BLaER1 treated with 17β-estradiol and CSF1 and Interleukin-3, amounts not matched to agents 10 nM and 100 nM (cell line): ENCODE measurements at regions not wholly inside any gene's neighbourhood (a gene's known extent, or its start where the extent isn't known, plus 50 kb on each side); places are given as distances from the start of the nearest gene placed in this dataset.

Source experiments
- H3K27ac ChIP-seq, 11 experiments: shearing (Covaris generic); formaldehyde crosslinking; 2 replicates each; pipeline ENCODE4 v1.8.1; 2022
- H3K27me3 ChIP-seq, 11 experiments: shearing (Covaris generic); formaldehyde crosslinking; 2 replicates each; pipeline ENCODE4 v1.8.1; 2022
- H3K36me3 ChIP-seq, 11 experiments: shearing (Covaris generic); formaldehyde crosslinking; 2 replicates each; pipeline ENCODE4 v1.8.1; 2022
- H3K4me1 ChIP-seq, 10 experiments: shearing (Covaris generic); formaldehyde crosslinking; 2 replicates each; pipeline ENCODE4 v1.8.1; 2022
- H3K4me2 ChIP-seq, 11 experiments: shearing (Covaris generic); formaldehyde crosslinking; 2 replicates each; pipeline ENCODE4 v1.8.1; 2022
- H3K4me3 ChIP-seq, 10 experiments: shearing (Covaris generic); formaldehyde crosslinking; 2 replicates each; pipeline ENCODE4 v1.8.1; 2022
- H3K9ac ChIP-seq, 11 experiments: shearing (Covaris generic); formaldehyde crosslinking; 2 replicates each; pipeline ENCODE4 v1.8.1; 2022
- H3K9me3 ChIP-seq, 11 experiments: shearing (Covaris generic); formaldehyde crosslinking; replicated peaks in 1 of 11; 2 replicates each; pipeline ENCODE4 v1.8.1; 2022
- H4K20me1 ChIP-seq, 11 experiments: shearing (Covaris generic); formaldehyde crosslinking; 2 replicates each; pipeline ENCODE4 v1.8.1; 2022
- Cebpa-rat ChIP-seq, 11 experiments: shearing (Covaris generic); IDR thresholded peaks; 2 replicates each; pipeline ENCODE4 v1.8.1; 2022

- Histone ChIP-seq H3K4me2 (peak overlapping the region; percentile 63 to 86 (median 79)), H4K20me1 (no peaks in the 10 kb centered on the region), H3K9ac (peak overlapping the region in 10 of 11 experiments; percentile 3 to 70 (median 49); a peak in 14 of 22 replicates), H3K9me3 (peaks cover under 1 to 34% (median 13%) of the 10 kb centered on the region in 11 experiments; a peak in 16 of 22 replicates), H3K4me1 (peaks cover 51 to 100% (median 81%) of the 10 kb centered on the region in 10 experiments), H3K4me3 (peak overlapping the region in 4 of 10 experiments; percentile 13 to 30 (median 23); a peak in 4 of 20 replicates), H3K27me3 (no peaks in the 10 kb centered on the region), H3K36me3 (no peaks in the 10 kb centered on the region), H3K27ac (peak overlapping the region; percentile 8 to 77 (median 59); a peak in 20 of 22 replicates)
- TF ChIP-seq Cebpa-rat (IDR thresholded peaks at IDR 0.05), result no peak
Measured at GRCh38 chr2:12177455-12178288, 431.2 kb downstream of the LPIN1 start.

GRCh38 chr2:12178289-12179080 lies 432.1 kb downstream of the LPIN1 start:
- no peaks in the 10 kb centered on the region for H3K27me3 ChIP-seq
- H3K4me3 ChIP-seq, result no peak overlapping the region
- peaks cover 57 to 100% (median 86%) of the 10 kb centered on the region in 10 experiments for H3K4me1 ChIP-seq
- H3K4me2 ChIP-seq, result peak overlapping the region; percentile 63 to 86 (median 79)
- no peak for TF ChIP-seq Cebpa-rat (IDR thresholded peaks at IDR 0.05)
- peak overlapping the region in 3 of 11 experiments; percentile 45 to 66 (median 65); a peak in 5 of 22 replicates for H3K9ac ChIP-seq
- no peaks in the 10 kb centered on the region for H3K36me3 ChIP-seq
- H3K9me3 ChIP-seq, result peaks cover 0 to 29% (median 13%) of the 10 kb centered on the region in 11 experiments; a peak in 16 of 22 replicates
- H3K27ac ChIP-seq, result peak overlapping the region in 10 of 11 experiments; percentile 31 to 77 (median 60); a peak in 18 of 22 replicates
- H4K20me1 ChIP-seq, result no peaks in the 10 kb centered on the region

- no peak for TF ChIP-seq Cebpa-rat (IDR thresholded peaks at IDR 0.05)
- H3K9ac ChIP-seq, result 0 out of 22 replicates have a peak overlapping the region, but pooled peaks of 1 of the 11 experiments have one; percentile 4
- no peak overlapping the region for H3K4me3 ChIP-seq
- H3K27me3 ChIP-seq, result no peaks in the 10 kb centered on the region
- H3K27ac ChIP-seq, result peak overlapping the region in 4 of 11 experiments; percentile 18 to 54 (median 38); a peak in 5 of 22 replicates
- H3K9me3 ChIP-seq, result peaks cover 0 to 25% (median 13%) of the 10 kb centered on the region in 11 experiments; a peak in 16 of 22 replicates
- no peaks in the 10 kb centered on the region for H4K20me1 ChIP-seq
- no peaks in the 10 kb centered on the region for H3K36me3 ChIP-seq
- H3K4me1 ChIP-seq, result peaks cover 56 to 100% (median 93%) of the 10 kb centered on the region in 10 experiments
- peak overlapping the region in 7 of 11 experiments; percentile 1 to 84 (median 79); a peak in 10 of 22 replicates for H3K4me2 ChIP-seq
Measured at GRCh38 chr2:12180031-12180430, 433.6 kb downstream of the LPIN1 start.

GRCh38 chr2:12183032-12183645 lies 436.7 kb downstream of the LPIN1 start:
- Histone ChIP-seq H3K36me3 (no peaks in the 10 kb centered on the region; a peak in 1 of 22 replicates), H3K27me3 (no peaks in the 10 kb centered on the region), H3K4me2 (peak overlapping the region in 9 of 11 experiments; percentile 5 to 88 (median 71); a peak in 15 of 22 replicates), H3K9ac (no peak overlapping the region), H3K4me3 (no peak overlapping the region), H4K20me1 (no peaks in the 10 kb centered on the region), H3K27ac (peak overlapping the region in 4 of 11 experiments; percentile 15 to 82 (median 52); a peak in 5 of 22 replicates), H3K4me1 (peaks cover 36 to 100% (median 93%) of the 10 kb centered on the region in 10 experiments), H3K9me3 (peaks cover 5 to 32% (median 20%) of the 10 kb centered on the region in 11 experiments; a peak in 20 of 22 replicates)
- TF ChIP-seq Cebpa-rat (IDR thresholded peaks at IDR 0.05), result no peak

GRCh38 chr2:12192762-12193161 lies 446.3 kb downstream of the LPIN1 start:
- Histone ChIP-seq H3K9me3 (peaks cover 40 to 78% (median 60%) of the 10 kb centered on the region in 11 experiments), H3K9ac (peak overlapping the region; percentile 2 to 68 (median 57); a peak in 16 of 22 replicates), H4K20me1 (no peaks in the 10 kb centered on the region), H3K4me2 (peak overlapping the region; percentile 65 to 89 (median 84)), H3K27ac (peak overlapping the region; percentile 64 to 86 (median 80); a peak in 21 of 22 replicates), H3K27me3 (no peaks in the 10 kb centered on the region), H3K36me3 (peaks cover 0 to 22% (median 0%) of the 10 kb centered on the region in 11 experiments; a peak in 3 of 22 replicates), H3K4me3 (peak overlapping the region in 8 of 10 experiments; percentile 12 to 46 (median 33); a peak in 13 of 20 replicates), H3K4me1 (peaks cover 41 to 94% (median 75%) of the 10 kb centered on the region in 10 experiments)
- TF ChIP-seq Cebpa-rat (IDR thresholded peaks at IDR 0.05), result no peak

- H3K9ac ChIP-seq, result no peak overlapping the region
- H3K36me3 ChIP-seq, result peaks cover 0 to 29% (median 0%) of the 10 kb centered on the region in 11 experiments; a peak in 3 of 22 replicates
- H3K4me1 ChIP-seq, result peaks cover 35 to 74% (median 56%) of the 10 kb centered on the region in 10 experiments
- no peak overlapping the region for H3K27ac ChIP-seq
- no peaks in the 10 kb centered on the region for H4K20me1 ChIP-seq
- TF ChIP-seq Cebpa-rat (IDR thresholded peaks at IDR 0.05), result no peak
- peak overlapping the region in 6 of 11 experiments; percentile 73 to 89 (median 86); a peak in 11 of 22 replicates for H3K4me2 ChIP-seq
- no peaks in the 10 kb centered on the region for H3K27me3 ChIP-seq
- peak overlapping the region in 1 of 10 experiments; percentile 11; a peak in 1 of 20 replicates for H3K4me3 ChIP-seq
- H3K9me3 ChIP-seq, result peaks cover 50 to 79% (median 67%) of the 10 kb centered on the region in 11 experiments
Measured at GRCh38 chr2:12194968-12195367, 448.5 kb downstream of the LPIN1 start.

- peaks cover 37 to 66% (median 51%) of the 10 kb centered on the region in 10 experiments for H3K4me1 ChIP-seq
- peak overlapping the region in 1 of 11 experiments; percentile 27; a peak in 1 of 22 replicates for H3K27ac ChIP-seq
- no peak overlapping the region for H3K9ac ChIP-seq
- no peaks in the 10 kb centered on the region for H4K20me1 ChIP-seq
- H3K4me2 ChIP-seq, result peak overlapping the region in 8 of 11 experiments; percentile 3 to 79 (median 18); a peak in 11 of 22 replicates
- 0 out of 20 replicates have a peak overlapping the region, but pooled peaks of 3 of the 10 experiments have one; percentile 5 to 13 (median 6) for H3K4me3 ChIP-seq
- H3K27me3 ChIP-seq, result no peaks in the 10 kb centered on the region
- TF ChIP-seq Cebpa-rat (IDR thresholded peaks at IDR 0.05), result no peak
- peaks cover 0 to 29% (median 0%) of the 10 kb centered on the region in 11 experiments; a peak in 3 of 22 replicates for H3K36me3 ChIP-seq
- peaks cover 42 to 74% (median 69%) of the 10 kb centered on the region in 11 experiments for H3K9me3 ChIP-seq
Measured at GRCh38 chr2:12196495-12196894, 450.1 kb downstream of the LPIN1 start.
